Testis (tissue), 2 donors: ENCODE measurements at regions not wholly inside any gene's neighbourhood (a gene's known extent, or its start where the extent isn't known, plus 50 kb on each side); places are given as distances from the start of the nearest gene placed in this dataset.
"Not testable (repeated sequence)": the region's sequence is repeated elsewhere in the genome, so short reads cannot be mapped to it uniquely, and the experiment has no call there.

Experiments
- POLR2A ChIP-seq: fragments of 450-650 bp; IDR thresholded peaks from one replicate; pipeline ENCODE4 v1.6.1; 2017; ENCODE audit warnings: antibody characterized with exemption, mild to moderate bottlenecking, moderate library complexity
- TF ChIP-seq, protein P1 (sequence below), 3 experiments: fragments of 450-650 bp in 2 of 3; fragments of 200-600 bp in 1 of 3; sonication (generic) in 1 of 3; IDR thresholded peaks; one replicate each; pipeline ENCODE4 v1.5.1; 2016 to 2019; ENCODE audit warnings: antibody characterized with exemption in 3 of 3, mild to moderate bottlenecking in 2 of 3, moderate library complexity in 1 of 3

DNA sequence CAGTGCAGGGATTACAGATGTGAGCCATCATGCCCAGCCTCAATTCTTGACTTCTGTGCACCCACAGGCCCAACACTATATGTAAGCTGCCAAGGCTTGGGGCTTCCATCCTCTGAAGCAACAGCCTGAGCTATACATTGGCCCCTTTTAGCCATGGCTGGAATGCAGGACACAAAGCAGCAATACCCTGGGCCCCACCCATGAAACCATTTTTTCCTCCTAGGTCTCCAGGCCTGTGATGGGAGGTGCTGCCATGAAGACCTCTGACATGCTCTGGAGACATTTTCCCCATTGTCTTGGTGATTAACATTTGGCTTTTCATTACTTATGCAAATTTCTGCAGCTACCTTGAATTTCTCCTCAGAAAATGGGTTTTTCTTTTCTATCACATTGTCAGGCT, 109.1 kb upstream of the CHRDL1 start:
- TF ChIP-seq, protein P1, sequence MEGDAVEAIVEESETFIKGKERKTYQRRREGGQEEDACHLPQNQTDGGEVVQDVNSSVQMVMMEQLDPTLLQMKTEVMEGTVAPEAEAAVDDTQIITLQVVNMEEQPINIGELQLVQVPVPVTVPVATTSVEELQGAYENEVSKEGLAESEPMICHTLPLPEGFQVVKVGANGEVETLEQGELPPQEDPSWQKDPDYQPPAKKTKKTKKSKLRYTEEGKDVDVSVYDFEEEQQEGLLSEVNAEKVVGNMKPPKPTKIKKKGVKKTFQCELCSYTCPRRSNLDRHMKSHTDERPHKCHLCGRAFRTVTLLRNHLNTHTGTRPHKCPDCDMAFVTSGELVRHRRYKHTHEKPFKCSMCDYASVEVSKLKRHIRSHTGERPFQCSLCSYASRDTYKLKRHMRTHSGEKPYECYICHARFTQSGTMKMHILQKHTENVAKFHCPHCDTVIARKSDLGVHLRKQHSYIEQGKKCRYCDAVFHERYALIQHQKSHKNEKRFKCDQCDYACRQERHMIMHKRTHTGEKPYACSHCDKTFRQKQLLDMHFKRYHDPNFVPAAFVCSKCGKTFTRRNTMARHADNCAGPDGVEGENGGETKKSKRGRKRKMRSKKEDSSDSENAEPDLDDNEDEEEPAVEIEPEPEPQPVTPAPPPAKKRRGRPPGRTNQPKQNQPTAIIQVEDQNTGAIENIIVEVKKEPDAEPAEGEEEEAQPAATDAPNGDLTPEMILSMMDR (IDR thresholded peaks at IDR 0.05) = not testable (repeated sequence)
- TF ChIP-seq POLR2A = not testable (repeated sequence)
